NK-92 treated with Interleukin-12 subunit alpha and Interleukin-12 subunit beta, amount 100 ng/mL, for 24 hours (cell line): ENCODE measurements at regions not wholly inside any gene's neighbourhood (a gene's known extent, or its start where the extent isn't known, plus 50 kb on each side); places are given as distances from the start of the nearest gene placed in this dataset.

Source experiments
- DNase-seq: peaks from one replicate; lab custom pipeline; 2025; lab: John Stamatoyannopoulos, UW

- no peak for DNase-seq
These were observed 710.5 kb downstream of the TLR4 start for GRCh38 chr9:118414676-118415075.

DNA sequence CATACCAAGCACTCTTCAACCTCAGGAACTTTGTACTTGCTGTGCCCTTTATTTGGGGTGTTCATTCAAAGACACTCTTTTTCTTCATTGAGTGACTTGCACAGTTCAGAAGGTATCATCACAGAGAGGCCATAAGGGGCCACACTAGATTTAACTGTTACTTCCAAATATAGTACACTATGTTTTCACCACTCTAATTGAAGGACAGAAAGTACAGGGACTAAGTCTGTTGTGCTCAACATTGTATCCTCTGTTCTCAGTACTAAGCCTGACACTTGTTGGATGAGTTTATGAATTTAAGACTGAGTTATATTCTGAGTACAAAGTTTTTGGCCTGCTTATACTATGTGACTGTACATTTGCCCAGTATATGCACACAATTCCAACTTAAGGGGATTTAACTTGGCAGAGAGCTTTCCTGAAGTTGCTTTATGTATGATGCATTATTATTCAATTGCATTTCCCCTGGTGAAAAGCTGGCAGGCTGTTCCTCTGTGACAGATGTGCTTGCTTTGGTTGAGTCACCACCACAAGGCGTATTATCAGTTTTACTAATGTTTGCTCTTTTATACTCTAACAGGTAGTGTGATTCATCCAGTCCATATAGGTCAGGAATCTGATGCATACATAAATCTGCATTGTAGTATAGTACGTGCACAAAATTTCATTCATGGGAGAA, 714.8 kb downstream of the TLR4 start:
- DNase-seq: no peak

- DNase-seq: no peak
These were observed 715.5 kb downstream of the TLR4 start for GRCh38 chr9:118419676-118420075.

DNA sequence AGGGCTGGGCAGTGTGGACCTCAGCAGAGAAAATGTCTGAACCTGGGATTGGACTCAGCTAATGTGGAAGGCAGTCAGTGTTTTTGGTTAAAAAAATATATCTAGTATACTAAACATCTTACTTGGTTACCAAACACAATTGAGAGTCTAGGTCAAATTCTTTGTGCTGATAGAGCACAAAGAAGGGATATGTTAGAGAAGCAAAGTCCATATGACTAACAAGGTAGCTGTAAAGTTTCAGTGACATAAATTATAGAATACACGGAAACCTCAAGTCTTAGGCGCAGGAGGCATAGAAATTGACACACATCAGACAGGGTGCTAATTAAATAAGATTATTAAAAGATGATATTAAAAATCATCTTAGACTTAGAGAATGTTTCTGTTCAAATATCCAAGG, 718.3 kb downstream of the TLR4 start:
- no peak for DNase-seq

DNA sequence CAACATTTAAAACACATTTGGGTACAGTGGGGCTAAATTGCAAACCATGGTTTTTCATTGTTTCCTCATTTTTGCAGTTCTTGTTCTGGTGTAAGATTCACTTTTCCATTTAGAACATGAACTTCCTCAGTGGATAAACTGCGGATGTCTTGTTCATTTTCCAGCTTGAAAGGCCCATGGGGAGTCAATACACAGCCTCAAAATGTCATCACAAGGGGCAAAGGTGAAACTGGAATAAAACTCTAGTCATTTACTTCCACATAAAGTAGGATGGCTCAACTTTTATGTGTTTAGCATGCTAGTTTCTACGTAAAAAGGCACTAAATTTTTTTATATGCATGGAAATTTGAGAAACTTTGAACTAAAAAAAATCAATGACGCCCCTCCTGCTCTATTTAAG, 718.8 kb downstream of the TLR4 start:
- no peak for DNase-seq

- DNase-seq: no peak
These were observed 719.5 kb downstream of the TLR4 start for GRCh38 chr9:118423721-118424120.

DNA sequence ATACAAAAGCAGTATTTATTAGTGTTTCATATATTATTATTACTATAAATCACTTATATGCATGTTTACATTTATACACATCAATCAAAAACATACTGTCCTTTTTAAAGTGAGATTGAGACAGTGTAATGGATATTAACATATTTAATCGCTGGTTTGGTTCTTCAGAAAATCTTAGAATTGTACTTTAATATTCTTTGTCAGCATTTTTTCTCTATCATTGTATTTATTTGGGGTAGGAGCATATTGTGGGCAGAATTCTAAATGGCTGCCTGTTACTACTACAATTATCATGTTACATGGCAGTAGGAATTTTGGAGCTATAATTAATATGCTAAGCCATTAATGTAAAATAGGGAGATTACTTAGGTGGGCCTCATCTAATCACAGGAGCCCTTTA, 722.6 kb downstream of the TLR4 start:
- DNase-seq: no peak

GRCh38 chr9:118438810-118439209, 734.6 kb downstream of the TLR4 start:
- DNase-seq: no peak

DNA sequence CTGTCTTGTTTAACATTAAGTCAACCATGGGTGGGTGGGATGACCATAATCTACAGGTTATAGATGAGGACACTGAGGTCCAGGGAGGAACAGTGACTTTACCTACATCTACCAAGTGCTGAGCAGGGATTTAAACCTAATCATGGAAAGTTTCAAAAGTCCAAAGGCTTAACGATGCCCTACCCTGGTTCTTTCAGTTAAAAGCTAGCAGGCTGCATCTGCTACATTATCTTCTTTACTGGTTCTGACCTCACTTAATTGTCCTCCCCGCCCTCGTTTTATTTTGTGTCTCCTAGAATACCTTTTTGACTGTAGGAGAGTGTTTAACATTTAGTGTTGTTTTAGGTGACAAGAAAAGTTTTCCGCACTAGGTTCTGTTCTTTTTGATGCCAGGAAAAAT, 735.2 kb downstream of the TLR4 start:
- no peak for DNase-seq

- no peak for DNase-seq
These were observed 740.2 kb downstream of the TLR4 start for GRCh38 chr9:118444403-118444802.

DNA sequence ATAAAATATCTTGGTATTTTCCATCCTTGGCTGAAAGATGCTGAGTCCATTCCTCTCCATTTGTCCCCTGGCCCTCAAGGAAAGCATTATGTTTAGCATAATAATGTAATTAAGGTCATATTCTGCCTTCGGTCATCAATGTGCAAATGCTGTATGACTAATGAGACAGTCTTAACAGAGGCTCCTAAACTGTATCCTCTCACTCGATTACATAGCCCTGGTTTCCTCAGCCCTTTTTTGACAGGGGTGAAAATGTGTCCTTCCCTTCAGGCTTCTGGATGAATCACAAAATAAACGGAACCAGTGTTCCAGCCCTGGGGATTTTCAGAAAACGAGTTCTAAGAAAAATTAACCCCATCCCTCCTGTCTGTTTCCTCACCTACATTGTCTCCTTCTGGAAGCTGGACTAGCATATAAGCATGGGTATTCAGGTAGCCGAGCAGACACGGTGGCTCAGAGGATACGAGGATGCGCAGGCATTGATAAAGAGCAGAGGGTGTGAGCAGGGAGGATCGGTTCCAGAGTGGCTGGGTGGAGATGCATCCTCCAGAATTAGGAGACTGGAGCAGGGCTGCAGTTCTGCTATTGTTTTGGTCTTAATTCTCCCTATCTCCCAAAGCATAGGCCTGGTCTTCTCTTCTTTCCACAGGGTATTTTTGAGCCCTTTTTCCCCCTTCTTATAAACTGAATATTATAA, 742.9 kb downstream of the TLR4 start:
- DNase-seq: no peak

DNA sequence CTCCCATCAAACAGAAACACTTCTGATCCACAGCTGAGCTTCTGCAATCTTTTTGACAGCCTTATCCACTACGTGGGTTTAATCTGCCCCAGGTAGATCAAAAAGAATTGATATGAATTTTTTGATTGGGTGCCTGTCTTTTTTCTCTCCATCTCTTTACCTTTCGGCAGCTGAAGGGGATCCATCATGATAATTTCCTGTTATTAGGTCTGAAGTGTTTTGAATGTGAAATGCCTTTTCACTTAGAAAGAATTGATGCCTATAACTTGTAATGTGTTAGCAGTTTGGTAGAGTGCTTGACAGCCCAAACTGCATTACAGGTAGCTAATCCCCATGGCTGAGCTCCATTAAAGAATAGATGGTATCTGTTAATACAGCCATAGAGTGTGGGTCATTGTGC, 745.4 kb downstream of the TLR4 start:
- no peak for DNase-seq

DNA sequence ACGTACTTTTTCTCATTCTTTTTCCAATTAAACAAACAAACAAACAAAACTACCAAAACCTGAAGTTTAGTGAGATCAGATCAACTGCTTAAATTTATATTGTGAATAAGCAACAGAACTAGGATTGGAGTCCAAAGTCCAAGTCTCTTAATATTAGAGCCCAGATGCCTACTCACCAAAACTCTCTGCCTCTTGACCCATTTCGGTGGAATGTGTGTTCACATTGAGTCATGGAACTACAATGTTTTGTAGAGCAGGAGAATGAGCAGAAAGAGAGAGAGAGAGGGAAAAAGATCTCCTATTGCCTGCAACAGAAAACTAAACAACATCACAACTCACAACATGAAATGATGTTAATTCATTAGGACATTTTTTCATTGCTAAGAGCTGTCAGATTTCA, 751.1 kb downstream of the TLR4 start:
- no peak for DNase-seq

DNA sequence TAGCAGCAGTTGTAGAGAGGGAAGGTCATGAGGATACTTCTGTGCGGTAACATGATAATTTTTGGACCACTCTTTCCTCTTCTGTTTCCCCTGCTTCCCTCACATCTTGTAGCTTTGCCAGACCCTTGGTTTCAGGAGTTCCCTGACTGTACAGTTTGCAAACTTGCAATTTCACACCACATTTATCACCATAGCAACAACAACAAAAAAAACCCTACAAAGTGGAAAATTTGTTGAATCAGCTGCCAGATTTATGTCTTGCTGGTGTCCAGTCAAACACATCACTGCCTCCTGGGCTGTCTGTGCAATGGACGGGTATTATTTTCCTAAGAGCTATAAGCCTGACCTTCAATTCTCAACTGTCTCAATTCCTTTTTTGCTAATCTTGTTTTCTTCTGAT, 751.6 kb downstream of the TLR4 start:
- no peak for DNase-seq

GRCh38 chr9:118457171-118458000, 753.2 kb downstream of the TLR4 start:
- DNase-seq: no peak

DNA sequence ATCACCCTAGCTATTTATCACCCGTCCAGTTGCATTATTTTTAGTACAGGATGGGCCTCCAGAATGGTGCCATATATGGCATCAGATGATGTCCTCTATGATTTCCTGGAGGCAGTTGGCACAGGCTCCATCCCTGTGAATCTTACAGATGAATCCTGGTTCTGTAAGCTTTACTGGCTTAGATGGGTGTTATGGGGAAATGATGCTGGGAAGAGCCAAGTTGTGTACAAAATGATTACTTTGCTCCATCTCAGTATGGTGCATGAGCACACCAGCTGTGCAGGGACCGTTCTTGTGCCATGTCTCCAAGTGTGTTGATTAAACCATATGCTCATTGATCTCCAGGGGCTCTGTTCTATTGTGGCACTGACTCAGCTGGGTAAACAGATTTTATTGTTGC, 755.7 kb downstream of the TLR4 start:
- no peak for DNase-seq

- DNase-seq: no peak
These were observed 759.2 kb downstream of the TLR4 start for GRCh38 chr9:118463419-118463818.

DNA sequence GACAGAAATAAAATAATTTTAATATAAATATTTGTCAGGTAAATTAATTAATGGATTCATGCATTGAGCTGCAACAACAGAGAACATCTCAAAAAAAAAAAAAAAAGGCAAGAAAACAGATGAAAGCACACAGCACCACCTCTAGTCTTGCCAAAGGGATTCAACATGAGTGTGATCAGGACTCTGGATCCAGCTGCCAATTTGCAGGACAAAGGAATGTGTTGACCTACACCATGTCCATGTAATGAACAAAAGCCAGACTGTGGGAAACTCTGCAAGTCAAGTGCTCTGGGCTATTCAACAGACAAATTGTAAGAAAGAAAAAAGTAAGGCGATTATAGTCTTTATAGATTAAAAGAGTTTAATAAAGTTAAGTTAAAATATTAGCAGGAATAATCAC, 769.3 kb downstream of the TLR4 start:
- no peak for DNase-seq

- no peak for DNase-seq
These were observed 774.5 kb downstream of the TLR4 start for GRCh38 chr9:118478752-118479151.

- no peak for DNase-seq
These were observed 778.1 kb downstream of the TLR4 start for GRCh38 chr9:118482306-118482705.

- DNase-seq: no peak
These were observed 779.5 kb downstream of the TLR4 start for GRCh38 chr9:118483677-118484076.

GRCh38 chr9:118503236-118503635, 799.0 kb downstream of the TLR4 start:
- no peak for DNase-seq

- DNase-seq: no peak
These were observed 806.5 kb downstream of the TLR4 start for GRCh38 chr9:118510711-118511110.
